ENCODE measurements at regions not wholly inside any gene's neighbourhood (a gene's known extent, or its start where the extent isn't known, plus 50 kb on each side); places are given as distances from the start of the nearest gene placed in this dataset.
A peak's percentile ranks its signal among the peaks of the same experiment; 100 is the strongest.

DNA sequence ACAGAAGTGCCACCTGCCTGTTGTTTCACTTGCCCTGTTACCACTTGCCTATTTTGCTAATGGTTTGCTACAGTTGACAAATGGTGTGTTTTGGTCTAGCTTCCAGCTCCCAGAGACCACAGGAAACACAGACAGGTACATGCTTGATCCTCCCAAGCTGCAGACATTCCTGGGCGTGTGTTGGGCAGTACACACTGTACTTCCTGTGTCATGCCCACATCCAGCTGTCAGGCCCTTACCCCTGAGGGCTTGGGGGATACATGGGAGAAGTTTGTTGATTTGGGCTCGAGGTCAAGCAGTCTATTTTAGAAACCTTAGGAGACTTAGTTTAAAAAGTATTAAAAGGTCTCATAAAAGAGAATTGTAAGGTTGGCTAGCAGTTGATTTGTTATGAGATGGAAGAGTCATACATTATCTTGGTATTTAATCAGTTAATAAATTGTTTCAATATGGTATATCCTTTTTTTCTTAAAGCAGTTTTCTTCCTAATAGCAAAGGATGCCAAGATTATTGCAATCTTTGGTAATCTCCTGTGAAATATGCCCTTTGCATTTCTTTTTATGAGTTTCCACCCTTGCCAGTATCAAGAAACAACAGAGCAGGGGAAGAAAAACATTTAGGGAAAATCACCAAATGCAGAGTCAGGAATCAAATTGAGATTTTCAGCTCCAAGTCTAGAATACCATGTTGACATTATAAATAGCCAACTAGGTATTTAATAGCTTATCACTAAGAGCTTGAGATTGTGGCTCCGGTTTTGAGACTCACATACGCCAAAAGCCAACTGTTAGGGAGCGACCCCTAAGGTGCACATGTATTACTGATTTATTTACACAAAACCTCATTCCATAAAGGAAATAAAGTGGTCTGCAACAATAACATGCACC is 52.3 kb upstream of the CD180 start:
- in situ Hi-C loops (cut with MboI; ENCODE audit: low sequenced_read_pairs): loop anchor here (10.0 to 25.0 kb wide), 2 partner anchors 388 to 1006 kb away; no protein-coding TSS in a partner anchor
- no peaks in the 10 kb centered on the region for H3K9me3 ChIP-seq
- no peaks in the 10 kb centered on the region for H3K27me3 ChIP-seq (ENCODE audit: low read depth)
- no peaks in the 10 kb centered on the region; the same call in 1 of the 2 replicates for H3K4me1 ChIP-seq
- H3K36me3 ChIP-seq (replicated peaks): no peaks in the 10 kb centered on the region
- DNase-seq (ENCODE audit: low spot score in 2 of 2): no peak
- H3K4me3 ChIP-seq: no peak overlapping the region

GRCh38 chr5:67246546-67247268 is 50.1 kb upstream of the CD180 start:
- H3K36me3 ChIP-seq (replicated peaks): no peaks in the 10 kb centered on the region
- H3K27me3 ChIP-seq (ENCODE audit: low read depth): no peaks in the 10 kb centered on the region
- DNase-seq (ENCODE audit: low spot score in 2 of 2): peak in 1 of 2 experiments; percentile 8
- no peak overlapping the region for H3K4me3 ChIP-seq
- no peaks in the 10 kb centered on the region; the same call in 1 of the 2 replicates for H3K4me1 ChIP-seq
- H3K9me3 ChIP-seq: no peaks in the 10 kb centered on the region
- in situ Hi-C loops (cut with MboI; ENCODE audit: low sequenced_read_pairs): loop anchor here (10.0 to 25.0 kb wide), 2 partner anchors 391 to 1008 kb away; no protein-coding TSS in a partner anchor

Data from HAP-1 (cell line).